Activated naive CD8-positive, alpha-beta T cell (primary cell): ENCODE measurements at regions not wholly inside any gene's neighbourhood (a gene's known extent, or its start where the extent isn't known, plus 50 kb on each side); places are given as distances from the start of the nearest gene placed in this dataset.

ENCODE experiments used
- H3K27ac Mint-ChIP-seq: one replicate; pipeline ENCODE4 v1.8.0; 2021; ENCODE audit warnings: mixed read lengths
- H3K27me3 Mint-ChIP-seq: one replicate; pipeline ENCODE4 v1.8.0; 2021; ENCODE audit warnings: mixed read lengths
- H3K36me3 Mint-ChIP-seq: one replicate; pipeline ENCODE4 v1.8.0; 2021; ENCODE audit warnings: mixed read lengths
- H3K4me1 Mint-ChIP-seq: one replicate; pipeline ENCODE4 v1.8.0; 2021; ENCODE audit warnings: low read depth, mixed read lengths
- H3K4me3 Mint-ChIP-seq: one replicate; pipeline ENCODE4 v1.8.0; 2021; ENCODE audit warnings: mild to moderate bottlenecking, mixed read lengths
- H3K9me3 Mint-ChIP-seq: one replicate; pipeline ENCODE4 v1.8.0; 2021; ENCODE audit warnings: low read depth, mixed read lengths

- Mint-ChIP-seq H3K36me3 (peaks cover 3% of the 10 kb centered on the region), H3K9me3 (no peaks in the 10 kb centered on the region), H3K4me3 (no peak overlapping the region), H3K27ac (no peak overlapping the region), H3K27me3 (no peaks in the 10 kb centered on the region), H3K4me1 (no peaks in the 10 kb centered on the region)
Measured at GRCh38 chr10:11387044-11387443, 224.4 kb downstream of the USP6NL start.
